Liver (tissue), 8 donors: ENCODE measurements at regions not wholly inside any gene's neighbourhood (a gene's known extent, or its start where the extent isn't known, plus 50 kb on each side); places are given as distances from the start of the nearest gene placed in this dataset.

Source experiments
- DNase-seq: peaks from one replicate; pipeline ENCODE4 v3.0.0-alpha.2; 2017; ENCODE audit warnings: low spot score
- H3K27ac ChIP-seq, 2 donors: one replicate each; pipeline ENCODE4 v1.7.0; 2013; ENCODE audit warnings: inconsistent platforms in 2 of 2, low read length in 2 of 2, control low read depth in 1 of 2, low read depth in 1 of 2, mild to moderate bottlenecking in 1 of 2
- H3K27me3 ChIP-seq, 4 donors: one replicate each; pipeline versions ENCODE4 v1.6.1 to v1.7.0; 2013; ENCODE audit warnings: low read length in 3 of 4, inconsistent platforms in 1 of 4, mild to moderate bottlenecking in 1 of 4, moderate library complexity in 1 of 4; ENCODE audit not compliant: control insufficient read depth in 4 of 4, insufficient read depth in 4 of 4
- H3K36me3 ChIP-seq, 4 donors: one replicate each; pipeline versions ENCODE4 v1.6.1 to v1.7.0; 2013; ENCODE audit warnings: low read length in 3 of 4, mild to moderate bottlenecking in 3 of 4, low read depth in 1 of 4, moderate library complexity in 1 of 4; ENCODE audit not compliant: control insufficient read depth in 4 of 4, insufficient read depth in 3 of 4
- H3K4me1 ChIP-seq, 4 donors: one replicate each; pipeline versions ENCODE4 v1.6.1 to v1.7.0; 2013; ENCODE audit warnings: low read length in 3 of 4, mild to moderate bottlenecking in 3 of 4, moderate library complexity in 1 of 4; ENCODE audit not compliant: control insufficient read depth in 4 of 4, insufficient read depth in 4 of 4
- H3K4me3 ChIP-seq, 3 donors: one replicate each; pipeline versions ENCODE4 v1.6.1 to v1.7.0; 2013; ENCODE audit warnings: low read length in 3 of 3, control low read depth in 1 of 3, low read depth in 1 of 3, mild to moderate bottlenecking in 1 of 3
- H3K9ac ChIP-seq, 2 donors: one replicate each; pipeline ENCODE4 v1.7.0; 2013; ENCODE audit warnings: low read length in 2 of 2, mild to moderate bottlenecking in 2 of 2, moderate library complexity in 2 of 2, control low read depth in 1 of 2, low read depth in 1 of 2
- H3K9me3 ChIP-seq, 4 donors: one replicate each; pipeline versions ENCODE4 v1.6.1 to v1.7.0; 2013; ENCODE audit warnings: low read length in 3 of 4; ENCODE audit not compliant: control insufficient read depth in 4 of 4
- ATF3 ChIP-seq: IDR thresholded peaks from 2 replicates; pipeline ENCODE4 v1.6.1; 2016; ENCODE audit warnings: antibody characterized with exemption
- EGR1 ChIP-seq, 2 donors: IDR thresholded peaks; 2 replicates each; pipeline ENCODE4 v1.6.1; 2016 to 2018; ENCODE audit warnings: antibody characterized with exemption in 2 of 2, low read depth in 2 of 2
- FOXA1 ChIP-seq: IDR thresholded peaks from 2 replicates; pipeline ENCODE4 v1.6.1; 2016; ENCODE audit warnings: antibody characterized with exemption
- FOXA2 ChIP-seq: IDR thresholded peaks from 2 replicates; pipeline ENCODE4 v1.6.1; 2016; ENCODE audit warnings: antibody characterized with exemption
- GABPA ChIP-seq, 2 donors: IDR thresholded peaks in 1 of 2; conservative IDR thresholded peaks in 1 of 2; 2 replicates each; pipeline ENCODE4 v1.6.1; 2016; ENCODE audit warnings: antibody characterized with exemption in 2 of 2, mild to moderate bottlenecking in 1 of 2, moderate library complexity in 1 of 2
- HNF4G ChIP-seq: IDR thresholded peaks from 2 replicates; pipeline ENCODE4 v1.6.1; 2016; ENCODE audit warnings: antibody characterized with exemption
- MAX ChIP-seq: IDR thresholded peaks from 2 replicates; pipeline ENCODE4 v1.6.1; 2016; ENCODE audit warnings: antibody characterized with exemption
- SP1 ChIP-seq: IDR thresholded peaks from 2 replicates; pipeline ENCODE4 v1.6.1; 2018; ENCODE audit warnings: antibody characterized with exemption, mild to moderate bottlenecking
- TAF1 ChIP-seq: conservative IDR thresholded peaks from 2 replicates; pipeline ENCODE4 v1.6.1; 2016; ENCODE audit warnings: antibody characterized with exemption, mild to moderate bottlenecking
- ZBTB33 ChIP-seq: IDR thresholded peaks from 2 replicates; pipeline ENCODE4 v1.6.1; 2016; ENCODE audit warnings: antibody characterized with exemption
- WGBS: extraction: QIAGEN DNeasy Blood & Tissue Kit; methylation state at CpG from one replicate; pipeline ENCODE4 v1.1.7; 2013; 5-methylcytosine and 5-hydroxymethylcytosine counted together
- TF ChIP-seq, protein P1 (sequence below): IDR thresholded peaks from 2 replicates; pipeline ENCODE4 v1.6.1; 2016; ENCODE audit warnings: antibody characterized with exemption, mild to moderate bottlenecking
- TF ChIP-seq, protein P2 (sequence below): fragments of 150-350 bp; IDR thresholded peaks from 2 replicates; pipeline ENCODE4 v1.5.1; 2017; ENCODE audit warnings: improper control_type of control experiment, low read depth, low read length; ENCODE audit not compliant: missing input control
- donor health status: healthy.
- donor health status: healthy.
- donor health status: healthy.
- donor health status: healthy.
- donor health status: healthy.

GRCh38 chr7:127486654-127487053 is 94.1 kb upstream of the ZNF800 start:
- H3K27me3 ChIP-seq: no peaks in the 10 kb centered on the region
- TF ChIP-seq TAF1 (no peak), EGR1 (IDR thresholded peaks at IDR 0.05; ENCODE audit: low read depth in 2 of 2) (no peak), FOXA2 (no peak), MAX (no peak), HNF4G (no peak), GABPA (IDR thresholded peaks at IDR 0.05 in 1 of 2, conservative IDR thresholded peaks at IDR 0.05 in 1 of 2) (no peak), ATF3 (no peak)
- TF ChIP-seq, protein P1, sequence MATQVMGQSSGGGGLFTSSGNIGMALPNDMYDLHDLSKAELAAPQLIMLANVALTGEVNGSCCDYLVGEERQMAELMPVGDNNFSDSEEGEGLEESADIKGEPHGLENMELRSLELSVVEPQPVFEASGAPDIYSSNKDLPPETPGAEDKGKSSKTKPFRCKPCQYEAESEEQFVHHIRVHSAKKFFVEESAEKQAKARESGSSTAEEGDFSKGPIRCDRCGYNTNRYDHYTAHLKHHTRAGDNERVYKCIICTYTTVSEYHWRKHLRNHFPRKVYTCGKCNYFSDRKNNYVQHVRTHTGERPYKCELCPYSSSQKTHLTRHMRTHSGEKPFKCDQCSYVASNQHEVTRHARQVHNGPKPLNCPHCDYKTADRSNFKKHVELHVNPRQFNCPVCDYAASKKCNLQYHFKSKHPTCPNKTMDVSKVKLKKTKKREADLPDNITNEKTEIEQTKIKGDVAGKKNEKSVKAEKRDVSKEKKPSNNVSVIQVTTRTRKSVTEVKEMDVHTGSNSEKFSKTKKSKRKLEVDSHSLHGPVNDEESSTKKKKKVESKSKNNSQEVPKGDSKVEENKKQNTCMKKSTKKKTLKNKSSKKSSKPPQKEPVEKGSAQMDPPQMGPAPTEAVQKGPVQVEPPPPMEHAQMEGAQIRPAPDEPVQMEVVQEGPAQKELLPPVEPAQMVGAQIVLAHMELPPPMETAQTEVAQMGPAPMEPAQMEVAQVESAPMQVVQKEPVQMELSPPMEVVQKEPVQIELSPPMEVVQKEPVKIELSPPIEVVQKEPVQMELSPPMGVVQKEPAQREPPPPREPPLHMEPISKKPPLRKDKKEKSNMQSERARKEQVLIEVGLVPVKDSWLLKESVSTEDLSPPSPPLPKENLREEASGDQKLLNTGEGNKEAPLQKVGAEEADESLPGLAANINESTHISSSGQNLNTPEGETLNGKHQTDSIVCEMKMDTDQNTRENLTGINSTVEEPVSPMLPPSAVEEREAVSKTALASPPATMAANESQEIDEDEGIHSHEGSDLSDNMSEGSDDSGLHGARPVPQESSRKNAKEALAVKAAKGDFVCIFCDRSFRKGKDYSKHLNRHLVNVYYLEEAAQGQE: no peak
- no peak overlapping the region for H3K4me3 ChIP-seq
- H3K4me1 ChIP-seq: no peaks in the 10 kb centered on the region
- no peak overlapping the region for H3K9ac ChIP-seq
- WGBS: 69% methylated on average over 3 of the region's 3 CpGs
- H3K27ac ChIP-seq: no peak overlapping the region
- no peaks in the 10 kb centered on the region for H3K9me3 ChIP-seq
- peaks cover 0 to 2% (median 0%) of the 10 kb centered on the region in 4 donors for H3K36me3 ChIP-seq
- DNase-seq: no peak

DNA sequence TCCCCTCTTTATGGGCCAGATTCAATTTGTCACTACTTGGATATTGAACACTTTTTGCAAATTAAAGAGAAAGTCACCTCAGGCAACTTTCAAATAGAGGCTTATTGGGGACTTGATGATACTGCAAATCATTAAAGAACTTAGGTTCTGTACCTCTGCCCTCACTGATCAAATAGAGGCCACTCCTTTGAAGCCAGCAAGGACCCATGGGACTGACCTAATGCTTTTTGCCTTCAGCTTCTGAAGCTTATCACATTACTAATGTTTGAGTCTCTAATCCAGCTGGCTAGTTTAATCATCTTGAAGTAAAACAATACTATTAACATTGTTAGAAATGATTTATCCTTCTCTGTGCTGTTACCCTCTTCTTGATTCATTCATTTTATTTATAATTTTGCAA is 93.0 kb upstream of the ZNF800 start:
- no peaks in the 10 kb centered on the region for H3K27me3 ChIP-seq
- no peak overlapping the region for H3K4me3 ChIP-seq
- no peak overlapping the region for H3K27ac ChIP-seq
- DNase-seq: no peak
- H3K9ac ChIP-seq: no peak overlapping the region
- no peak for TF ChIP-seq SP1
- TF ChIP-seq FOXA1: no peak
- TF ChIP-seq, protein P2, sequence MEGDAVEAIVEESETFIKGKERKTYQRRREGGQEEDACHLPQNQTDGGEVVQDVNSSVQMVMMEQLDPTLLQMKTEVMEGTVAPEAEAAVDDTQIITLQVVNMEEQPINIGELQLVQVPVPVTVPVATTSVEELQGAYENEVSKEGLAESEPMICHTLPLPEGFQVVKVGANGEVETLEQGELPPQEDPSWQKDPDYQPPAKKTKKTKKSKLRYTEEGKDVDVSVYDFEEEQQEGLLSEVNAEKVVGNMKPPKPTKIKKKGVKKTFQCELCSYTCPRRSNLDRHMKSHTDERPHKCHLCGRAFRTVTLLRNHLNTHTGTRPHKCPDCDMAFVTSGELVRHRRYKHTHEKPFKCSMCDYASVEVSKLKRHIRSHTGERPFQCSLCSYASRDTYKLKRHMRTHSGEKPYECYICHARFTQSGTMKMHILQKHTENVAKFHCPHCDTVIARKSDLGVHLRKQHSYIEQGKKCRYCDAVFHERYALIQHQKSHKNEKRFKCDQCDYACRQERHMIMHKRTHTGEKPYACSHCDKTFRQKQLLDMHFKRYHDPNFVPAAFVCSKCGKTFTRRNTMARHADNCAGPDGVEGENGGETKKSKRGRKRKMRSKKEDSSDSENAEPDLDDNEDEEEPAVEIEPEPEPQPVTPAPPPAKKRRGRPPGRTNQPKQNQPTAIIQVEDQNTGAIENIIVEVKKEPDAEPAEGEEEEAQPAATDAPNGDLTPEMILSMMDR: no peak
- no peak for TF ChIP-seq TAF1
- TF ChIP-seq ZBTB33: no peak
- H3K9me3 ChIP-seq: no peaks in the 10 kb centered on the region
- no peaks in the 10 kb centered on the region for H3K4me1 ChIP-seq
- H3K36me3 ChIP-seq: peaks cover 0 to 2% (median 0%) of the 10 kb centered on the region in 4 donors
